Cardiac septum (tissue), 1 donor: ENCODE measurements at regions not wholly inside any gene's neighbourhood (a gene's known extent, or its start where the extent isn't known, plus 50 kb on each side); places are given as distances from the start of the nearest gene placed in this dataset.
A peak's percentile ranks its signal among the peaks of the same experiment; 100 is the strongest.
"Not testable (repeated sequence)": the region's sequence is repeated elsewhere in the genome, so short reads cannot be mapped to it uniquely, and the experiment has no call there.

Source experiments
- DNase-seq: peaks from one replicate; pipeline ENCODE4 v3.0.0-alpha.2; 2020; ENCODE audit warnings: low spot score
- intact Hi-C: fragments of 100-400 bp; cut with DNase I; formaldehyde crosslinking; loops from one replicate; pipeline ENCODE4 v1.14.0; 2022
- donor health status: DM: no; HTN: no; CAD: no.

- DNase-seq, result peak; percentile 77
- intact Hi-C loops, result no loop called here
Measured at GRCh38 chr6:97958134-97958533, 675.1 kb upstream of the MMS22L start.

GRCh38 chr6:97963193-97963592 is 680.2 kb upstream of the MMS22L start:
- no peak for DNase-seq

GRCh38 chr6:97969065-97969464 is 686.0 kb upstream of the MMS22L start:
- intact Hi-C loops, result no loop called here
- no peak for DNase-seq

More at GRCh38 chr6:97963193-97963592, 680.2 kb upstream of the MMS22L start:
- intact Hi-C loops, result no loop called here

- intact Hi-C loops, result no loop called here
- no peak for DNase-seq
Measured at GRCh38 chr6:97977084-97977483, 694.1 kb upstream of the MMS22L start.

GRCh38 chr6:97978855-97979271 is 695.8 kb upstream of the MMS22L start:
- intact Hi-C loops, result no loop called here
- DNase-seq, result no peak

GRCh38 chr6:97979285-97979684 is 696.3 kb upstream of the MMS22L start:
- DNase-seq, result not testable (repeated sequence)

GRCh38 chr6:97989451-97989850 is 706.4 kb upstream of the MMS22L start:
- intact Hi-C loops, result no loop called here
- no peak for DNase-seq

More at GRCh38 chr6:97979285-97979684, 696.3 kb upstream of the MMS22L start:
- intact Hi-C loops, result not testable (repeated sequence)

- intact Hi-C loops, result no loop called here
- no peak for DNase-seq
Measured at GRCh38 chr6:97995158-97995557, 712.1 kb upstream of the MMS22L start.

GRCh38 chr6:98002678-98003077 is 719.7 kb upstream of the MMS22L start:
- DNase-seq, result no peak
- intact Hi-C loops, result no loop called here

- intact Hi-C loops, result no loop called here
Measured at GRCh38 chr6:98014442-98015201, 731.6 kb upstream of the MMS22L start.

GRCh38 chr6:98016565-98016964 is 733.5 kb upstream of the MMS22L start:
- intact Hi-C loops, result no loop called here
- no peak for DNase-seq

More at GRCh38 chr6:98014442-98015201, 731.6 kb upstream of the MMS22L start:
- no peak for DNase-seq

- intact Hi-C loops, result no loop called here
Measured at GRCh38 chr6:98020222-98020621, 737.2 kb upstream of the MMS22L start.

GRCh38 chr6:98024359-98024758 is 741.3 kb upstream of the MMS22L start:
- intact Hi-C loops, result no loop called here

More at GRCh38 chr6:98020222-98020621, 737.2 kb upstream of the MMS22L start:
- DNase-seq, result no peak

GRCh38 chr6:98027898-98028297 is 744.9 kb upstream of the MMS22L start:
- intact Hi-C loops, result no loop called here
- no peak for DNase-seq

More at GRCh38 chr6:98024359-98024758, 741.3 kb upstream of the MMS22L start:
- DNase-seq, result no peak

- intact Hi-C loops, result no loop called here
- no peak for DNase-seq
Measured at GRCh38 chr6:98033617-98034016, 750.6 kb upstream of the MMS22L start.

- DNase-seq, result no peak
- intact Hi-C loops, result no loop called here
Measured at GRCh38 chr6:98036344-98036923, 753.4 kb upstream of the MMS22L start.

- DNase-seq, result no peak
- intact Hi-C loops, result no loop called here
Measured at GRCh38 chr6:98037571-98037970, 754.6 kb upstream of the MMS22L start.

- no peak for DNase-seq
- intact Hi-C loops, result no loop called here
Measured at GRCh38 chr6:98039443-98039842, 756.4 kb upstream of the MMS22L start.

GRCh38 chr6:98039904-98040607 is 757.0 kb upstream of the MMS22L start:
- DNase-seq, result no peak
- intact Hi-C loops, result loop anchor here (5.0 kb wide), 1 partner anchor 543 kb away; no protein-coding TSS in a partner anchor

- DNase-seq, result no peak
- intact Hi-C loops, result loop anchor here (5.0 kb wide), 1 partner anchor 544 kb away; no protein-coding TSS in a partner anchor
Measured at GRCh38 chr6:98041056-98041455, 758.0 kb upstream of the MMS22L start.
